OCI-M2 (cell line): ENCODE measurements at regions not wholly inside any gene's neighbourhood (a gene's known extent, or its start where the extent isn't known, plus 50 kb on each side); places are given as distances from the start of the nearest gene placed in this dataset.
"Not testable (repeated sequence)": the region's sequence is repeated elsewhere in the genome, so short reads cannot be mapped to it uniquely, and the experiment has no call there.

Source experiments
- DNase-seq: peaks from one replicate; lab custom pipeline; 2025; ENCODE audit not compliant: unreplicated experiment; lab: John Stamatoyannopoulos, UW

DNA sequence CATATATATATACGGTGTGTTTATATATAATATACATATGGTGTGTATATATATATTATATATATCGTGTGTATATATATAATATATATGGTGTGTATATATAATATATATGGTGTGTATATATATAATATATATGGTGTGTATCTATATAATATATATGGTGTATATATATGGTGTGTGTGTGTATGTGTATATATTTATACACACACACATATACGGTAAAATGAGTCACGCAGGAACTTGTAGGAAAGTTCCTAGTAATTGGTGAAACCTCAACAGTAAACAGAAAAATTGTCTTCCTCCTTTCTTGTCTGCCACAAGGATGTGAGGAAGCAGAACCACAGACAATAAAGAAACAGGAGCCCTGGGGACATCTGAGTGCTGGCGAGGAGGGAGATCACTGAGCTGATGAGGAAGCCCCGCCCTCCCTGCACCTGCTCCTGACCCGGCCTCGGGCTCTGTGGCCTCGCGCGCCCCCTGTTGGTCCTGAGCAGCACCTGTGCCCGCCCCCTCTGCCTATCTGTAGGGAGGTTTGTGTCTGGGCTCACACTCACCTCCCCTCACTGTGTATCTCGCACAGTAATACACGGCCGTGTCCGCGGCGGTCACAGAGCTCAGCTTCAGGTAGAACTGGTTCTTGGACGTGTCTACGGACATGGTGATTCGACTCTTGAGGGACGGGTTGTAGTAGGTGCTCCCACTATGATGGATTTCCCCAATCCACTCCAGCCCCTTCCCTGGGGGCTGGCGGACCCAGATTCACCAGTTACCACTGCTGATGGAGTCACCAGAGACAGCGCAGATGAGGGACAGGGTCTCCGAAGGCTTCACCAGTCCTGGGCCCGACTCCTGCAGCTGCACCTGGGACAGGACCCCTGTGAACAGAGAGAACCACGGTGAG, 1079.4 kb downstream of the TMEM121 start:
- DNase-seq: no peak

DNA sequence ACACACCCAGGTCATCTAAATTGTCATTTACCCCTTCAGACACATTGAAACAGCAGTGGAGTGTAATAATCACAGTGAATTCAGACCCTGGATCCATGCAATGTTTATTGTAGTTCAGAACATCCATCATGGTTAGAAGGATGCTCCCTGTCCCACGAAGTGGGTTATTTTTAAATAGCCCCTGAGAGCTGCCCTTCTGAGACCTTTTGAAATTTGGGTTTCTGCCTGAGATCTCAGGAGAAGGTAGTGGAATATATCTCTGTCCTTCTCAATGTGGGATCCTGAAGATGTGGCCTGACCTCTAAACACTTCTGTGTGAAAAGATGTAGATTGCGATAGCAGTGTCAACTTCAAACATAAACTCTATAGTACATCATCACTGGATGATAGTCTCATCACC, 1080.6 kb downstream of the TMEM121 start:
- DNase-seq: no peak

DNA sequence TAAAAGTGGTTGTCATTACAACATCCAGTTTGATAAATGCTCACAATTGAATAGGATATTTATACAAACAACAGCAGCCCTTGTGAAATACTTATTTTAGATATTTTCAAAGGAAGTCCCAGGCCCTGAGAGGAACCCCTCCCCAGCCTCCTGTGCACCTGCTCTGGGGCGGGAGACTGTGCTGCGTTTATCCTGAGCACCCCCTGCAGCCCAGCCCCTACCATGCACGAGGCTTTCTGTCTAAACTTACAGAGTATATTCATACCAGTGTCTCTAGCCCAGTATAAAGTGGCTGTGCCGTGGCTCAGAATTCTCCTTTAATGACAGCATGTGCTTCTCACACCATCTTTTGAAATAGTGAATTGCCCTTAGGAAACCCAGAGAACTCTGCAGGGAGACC, 1084.3 kb downstream of the TMEM121 start:
- no peak for DNase-seq

DNA sequence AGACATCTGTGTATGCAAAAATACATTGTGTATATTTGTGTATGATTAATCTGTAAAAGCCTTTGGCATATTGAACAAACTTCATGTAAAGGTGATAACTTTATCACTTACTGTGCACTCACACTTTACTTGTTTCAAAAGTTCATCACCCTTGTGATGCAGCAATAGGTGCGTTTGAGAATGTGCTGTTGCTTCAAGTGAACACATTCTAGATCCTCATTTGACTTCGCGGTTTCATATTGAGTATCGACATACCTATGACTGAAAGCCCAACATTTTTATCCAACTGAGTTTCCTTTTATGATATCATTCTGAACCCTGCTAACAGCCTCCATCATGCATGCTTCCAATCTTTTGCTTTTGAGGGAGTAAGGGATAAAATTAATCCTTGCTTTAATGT, 1086.9 kb downstream of the TMEM121 start:
- DNase-seq: no peak

DNA sequence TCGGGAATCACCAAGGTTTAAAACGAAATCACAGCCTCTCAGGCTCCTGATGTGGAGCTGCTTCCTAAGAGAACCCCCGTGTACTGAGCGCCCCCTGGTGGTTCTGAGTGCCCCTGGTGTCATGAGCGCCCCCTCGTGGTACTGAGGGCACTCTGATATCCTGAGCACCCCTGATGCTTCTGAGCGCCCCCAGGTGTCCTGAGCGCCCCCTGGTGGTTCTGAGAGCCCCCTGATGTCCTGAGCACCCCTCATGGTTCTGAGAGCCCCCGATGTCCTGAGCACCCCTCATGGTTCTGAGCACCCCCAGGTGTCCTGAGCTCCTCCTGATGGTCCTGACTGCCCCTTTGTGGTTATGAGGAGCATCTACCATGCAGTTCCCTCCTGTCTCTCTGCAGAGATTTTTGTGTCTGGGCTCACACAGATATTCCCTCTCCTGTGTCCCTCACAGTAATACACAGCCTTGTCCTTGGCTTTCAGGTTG, 1092.1 kb downstream of the TMEM121 start:
- not testable (repeated sequence) for DNase-seq

DNA sequence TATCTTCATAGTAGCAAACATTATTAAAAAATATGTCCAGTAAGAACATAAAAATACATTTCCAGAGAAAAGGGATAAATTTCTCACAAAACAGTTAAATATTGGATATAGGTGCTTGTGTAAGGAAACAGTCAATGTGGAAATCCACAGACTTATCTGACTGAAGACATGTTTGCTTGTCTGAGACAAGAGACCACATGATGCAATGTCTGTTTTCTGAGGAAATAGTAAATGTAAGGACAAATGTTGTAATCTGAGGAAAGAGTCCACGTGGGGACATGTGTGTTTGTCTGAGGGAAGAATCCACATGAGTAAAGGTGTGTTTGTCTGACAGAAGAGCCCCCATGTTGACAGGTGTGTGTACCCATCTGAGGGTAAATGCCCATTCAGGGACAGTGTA, 1093.2 kb downstream of the TMEM121 start:
- DNase-seq: no peak

DNA sequence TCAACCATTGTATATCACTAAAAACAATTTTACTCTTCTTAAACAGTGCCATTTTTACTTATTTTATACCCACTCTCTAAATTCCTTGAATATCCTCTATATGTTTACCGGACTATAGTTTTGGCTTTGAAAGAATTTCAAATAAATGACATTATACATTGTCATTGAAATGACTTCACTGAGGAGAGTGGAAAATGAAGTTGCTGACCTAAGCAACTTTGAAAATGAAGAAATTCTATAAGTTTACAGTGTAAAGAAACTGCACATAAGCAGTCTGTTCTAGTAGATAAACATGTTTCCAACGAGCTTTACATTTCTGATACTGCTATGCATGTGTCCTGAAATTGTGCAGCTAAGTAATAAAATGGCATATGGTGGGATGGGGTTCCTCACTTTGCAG, 1094.0 kb downstream of the TMEM121 start:
- DNase-seq: no peak

DNA sequence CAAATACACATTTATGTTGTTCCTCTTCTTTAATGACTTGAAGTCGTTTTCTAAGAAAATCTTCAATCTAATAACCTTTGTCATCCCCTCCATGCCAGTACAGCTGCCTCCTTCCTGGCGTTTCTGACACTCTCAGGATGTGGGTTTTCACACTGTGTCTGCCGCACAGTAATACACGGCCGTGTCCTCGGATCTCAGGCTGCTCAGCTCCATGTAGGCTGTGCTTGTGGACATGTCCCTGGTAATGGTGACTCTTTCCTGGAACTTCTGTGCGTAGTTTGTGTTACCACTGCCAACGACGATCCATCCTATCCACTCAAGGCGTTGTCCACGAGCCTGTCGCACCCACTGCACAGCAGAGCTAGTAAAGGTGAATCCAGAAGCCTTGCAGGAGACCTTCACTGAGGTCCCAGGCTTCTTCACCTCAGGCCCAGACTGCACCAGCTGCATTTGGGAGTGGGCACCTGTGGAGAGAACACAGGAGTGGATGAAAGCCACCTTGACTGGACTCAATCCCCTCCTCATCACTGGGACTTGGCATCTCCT, 1095.9 kb downstream of the TMEM121 start:
- no peak for DNase-seq

DNA sequence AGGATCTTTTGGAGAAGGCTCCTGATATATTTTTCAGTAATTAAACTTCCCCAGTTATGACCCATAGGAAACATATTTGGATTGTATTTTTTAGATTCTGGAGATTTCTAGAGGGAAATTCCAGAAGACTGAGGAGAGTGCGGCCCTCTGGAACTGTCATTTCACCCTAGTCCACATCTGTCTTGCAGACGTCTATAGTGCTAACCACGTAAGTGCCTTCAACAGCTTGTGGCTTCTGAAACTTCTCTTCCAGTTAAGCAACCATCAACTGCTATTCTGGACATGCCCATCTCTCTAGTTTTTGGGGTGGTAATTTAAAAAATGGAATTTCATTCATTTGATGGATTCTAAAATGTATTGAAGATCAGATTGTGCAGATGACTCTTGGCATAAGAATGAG, 1098.8 kb downstream of the TMEM121 start:
- DNase-seq: no peak

DNA sequence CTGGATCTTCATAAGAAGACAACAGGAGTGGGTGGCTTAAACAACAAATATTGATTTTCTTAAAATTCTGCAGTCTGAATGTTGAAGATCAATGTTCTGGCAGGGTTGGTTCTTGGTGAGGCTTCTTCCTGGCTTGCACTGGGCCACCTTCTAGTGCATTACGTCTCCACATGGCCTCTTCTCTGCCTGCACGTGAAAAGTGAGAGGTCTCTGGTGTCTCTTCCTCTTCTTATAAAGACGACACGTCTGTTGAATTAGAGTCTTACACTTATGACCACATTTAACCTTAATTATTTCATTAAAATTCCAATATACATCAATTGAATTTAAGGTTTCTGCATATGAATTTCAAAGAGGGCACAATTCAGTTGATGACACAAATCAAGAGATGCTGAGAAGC, 1100.1 kb downstream of the TMEM121 start:
- DNase-seq: not testable (repeated sequence)

DNA sequence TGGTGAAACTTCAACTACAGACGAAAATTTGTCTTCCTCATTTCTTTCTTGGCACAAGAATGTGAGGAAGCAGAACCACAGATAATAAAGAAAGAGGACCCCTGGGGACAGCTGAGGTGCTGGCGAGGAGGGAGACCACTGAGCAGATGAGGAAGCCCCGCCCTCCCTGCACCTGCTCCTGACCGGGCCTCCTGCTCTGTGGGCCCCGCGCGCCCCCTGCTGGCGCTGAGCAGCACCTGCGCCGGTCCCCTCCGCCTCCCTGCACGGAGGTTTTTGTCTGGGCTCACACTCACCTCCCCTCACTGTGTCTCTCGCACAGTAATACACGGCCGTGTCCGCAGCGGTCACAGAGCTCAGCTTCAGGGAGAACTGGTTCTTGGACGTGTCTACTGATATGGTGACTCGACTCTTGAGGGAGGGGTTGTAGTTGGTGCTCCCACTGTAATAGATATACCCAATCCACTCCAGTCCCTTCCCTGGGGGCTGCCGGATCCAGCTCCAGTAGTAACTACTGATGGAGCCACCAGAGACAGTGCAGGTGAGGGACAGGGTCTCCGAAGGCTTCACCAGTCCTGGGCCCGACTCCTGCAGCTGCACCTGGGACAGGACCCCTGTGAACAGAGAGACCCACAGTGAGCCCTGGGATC, 1100.7 kb downstream of the TMEM121 start:
- not testable (repeated sequence) for DNase-seq

DNA sequence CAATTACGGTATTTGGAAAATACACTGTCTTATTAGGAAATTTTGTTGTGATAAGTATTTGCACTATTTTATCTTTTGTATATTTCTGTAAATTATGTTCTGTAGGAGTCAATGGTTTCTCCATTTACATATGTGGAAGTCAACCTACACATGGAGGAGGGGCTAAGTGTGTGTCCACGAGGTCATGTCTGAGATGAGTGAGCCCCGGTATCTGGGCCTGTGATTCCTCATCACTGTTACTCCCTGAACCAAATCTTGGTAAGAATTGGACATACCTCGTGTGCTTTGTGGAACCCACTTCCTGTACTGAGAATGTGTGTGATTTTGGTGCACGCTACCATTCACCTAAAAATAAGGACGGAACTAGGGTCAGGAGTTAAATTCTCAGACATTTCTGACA, 1105.5 kb downstream of the TMEM121 start:
- DNase-seq: no peak

DNA sequence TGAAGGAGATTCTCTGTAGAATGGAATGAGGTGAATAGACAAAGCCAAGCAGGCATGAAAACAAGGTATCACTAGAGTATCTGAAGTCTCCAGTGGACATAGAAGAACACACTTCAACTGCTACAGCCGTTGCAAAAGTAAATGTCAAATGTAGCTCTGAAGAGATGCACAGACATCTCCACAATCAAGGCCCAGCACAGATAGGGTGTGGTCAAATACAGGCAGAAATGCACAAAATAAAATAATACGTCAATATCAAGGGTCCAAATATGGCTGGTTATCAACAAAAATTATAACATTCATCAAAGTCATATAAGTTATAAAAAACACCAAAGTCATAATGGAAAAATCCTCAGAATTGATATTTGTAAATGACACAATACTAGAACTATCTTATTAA, 1107.3 kb downstream of the TMEM121 start:
- no peak for DNase-seq

DNA sequence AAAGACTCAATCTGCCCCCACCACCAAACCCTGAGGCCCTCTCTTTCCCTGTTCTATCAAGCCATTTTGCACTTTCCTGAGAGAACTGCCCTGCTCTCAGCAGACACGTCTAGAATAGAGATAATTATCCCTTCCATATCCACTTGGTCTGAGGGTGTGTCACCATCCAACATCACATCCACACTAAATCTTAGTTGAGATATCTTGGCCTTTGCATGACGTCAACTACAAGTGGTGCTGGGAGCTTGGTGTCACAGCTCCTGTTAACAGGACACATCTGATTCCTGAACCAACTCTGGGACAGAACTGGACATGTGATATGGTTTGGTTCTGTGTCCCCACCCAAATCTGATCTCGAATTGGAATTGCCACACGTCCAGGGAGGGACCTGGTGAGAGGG, 1109.2 kb downstream of the TMEM121 start:
- no peak for DNase-seq

DNA sequence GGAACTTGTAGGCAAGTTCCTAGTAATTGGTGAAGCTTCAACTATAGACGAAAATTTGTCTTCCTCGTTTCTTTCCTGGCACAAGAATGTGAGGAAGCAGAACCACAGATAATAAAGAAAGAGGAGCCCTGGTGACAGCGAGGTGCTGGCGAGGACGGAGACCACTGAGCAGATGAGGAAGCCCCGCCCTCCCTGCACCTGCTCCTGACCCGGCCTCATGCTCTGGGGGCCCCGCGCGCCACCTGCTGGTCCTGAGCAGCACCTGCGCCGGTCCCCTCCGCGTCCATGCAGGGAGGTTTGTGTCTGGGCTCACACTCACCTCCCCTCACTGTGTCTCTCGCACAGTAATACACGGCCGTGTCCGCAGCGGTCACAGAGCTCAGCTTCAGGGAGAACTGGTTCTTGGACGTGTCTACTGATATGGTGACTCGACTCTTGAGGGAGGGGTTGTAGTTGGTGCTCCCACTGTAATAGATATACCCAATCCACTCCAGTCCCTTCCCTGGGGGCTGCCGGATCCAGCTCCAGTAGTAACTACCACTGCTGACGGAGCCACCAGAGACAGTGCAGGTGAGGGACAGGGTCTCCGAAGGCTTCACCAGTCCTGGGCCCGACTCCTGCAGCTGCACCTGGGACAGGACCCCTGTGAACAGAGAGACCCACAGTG, 1112.5 kb downstream of the TMEM121 start:
- not testable (repeated sequence) for DNase-seq

DNA sequence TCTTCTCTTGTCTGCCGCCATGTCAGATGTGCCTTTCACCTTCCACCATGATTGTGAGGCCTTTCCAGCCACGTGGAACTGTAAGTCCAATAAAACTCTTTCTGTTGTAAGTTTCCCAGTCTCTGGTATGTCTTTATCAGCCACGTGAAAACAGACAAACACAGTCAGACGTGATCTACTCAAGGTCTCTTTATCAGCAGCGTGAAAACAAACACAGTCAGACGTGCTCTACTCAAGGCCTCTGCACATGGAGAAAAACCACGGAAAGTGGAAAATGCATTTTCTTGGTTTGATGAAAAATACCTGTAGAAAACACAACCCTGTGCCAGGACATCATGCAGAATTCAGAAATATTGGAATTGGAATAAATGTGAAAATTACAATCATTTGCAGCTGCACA, 1115.7 kb downstream of the TMEM121 start:
- DNase-seq: no peak

DNA sequence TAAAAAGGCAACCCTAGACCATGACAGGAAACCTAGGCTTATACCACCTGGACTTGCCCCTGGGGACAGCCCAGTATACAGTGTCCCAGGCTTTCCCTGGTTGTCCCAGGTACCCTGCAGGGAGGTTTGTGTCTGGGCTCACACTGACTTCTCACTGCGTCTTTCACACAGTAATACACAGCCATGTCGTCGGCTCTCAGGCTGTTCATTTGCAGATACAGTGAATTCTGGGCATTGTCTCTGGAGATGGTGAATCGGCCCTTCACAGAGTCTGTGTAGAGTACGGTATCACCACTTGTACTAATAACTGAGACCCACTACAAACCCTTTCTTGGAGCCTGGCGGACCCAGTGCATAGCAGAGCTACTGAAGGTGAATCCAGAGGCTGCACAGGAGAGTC, 1116.6 kb downstream of the TMEM121 start:
- DNase-seq: not testable (repeated sequence)

DNA sequence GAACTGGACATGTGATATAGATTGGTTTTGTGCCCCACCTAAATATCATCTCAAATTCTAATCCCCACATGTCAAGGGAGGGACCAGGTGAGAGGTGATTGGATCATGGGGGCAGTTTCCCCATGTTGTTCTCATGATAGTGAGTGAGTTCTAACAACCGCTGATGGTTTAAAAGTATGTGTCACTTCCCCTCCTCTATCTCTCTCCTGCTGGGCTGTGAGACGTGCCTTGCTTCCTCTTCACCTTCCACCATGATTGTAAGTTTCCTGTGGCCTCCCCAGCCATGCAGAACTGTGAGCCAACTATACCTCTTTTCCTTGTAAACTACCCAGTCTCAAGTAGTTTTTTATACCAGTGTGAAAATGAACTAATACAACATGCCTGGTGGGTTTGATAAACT, 1122.5 kb downstream of the TMEM121 start:
- DNase-seq: not testable (repeated sequence)

DNA sequence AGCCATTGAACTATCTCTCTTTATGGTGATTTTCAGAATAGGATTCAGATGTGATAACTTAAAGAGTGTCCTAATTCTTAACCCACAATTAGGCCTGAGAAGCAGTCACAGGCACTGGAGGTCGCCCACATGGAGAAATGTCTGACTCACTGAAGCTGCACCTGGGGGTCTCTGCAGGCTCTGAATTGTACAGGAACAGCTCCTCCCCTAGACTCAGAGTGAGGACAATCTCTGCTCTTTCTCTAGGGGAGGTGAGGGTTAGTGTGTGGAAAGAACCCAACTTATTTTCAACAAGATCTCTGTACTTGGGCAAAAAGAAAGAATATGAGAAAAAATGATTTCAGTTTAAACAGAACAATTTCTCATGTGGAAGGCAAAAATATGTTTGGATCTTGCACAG, 1124.6 kb downstream of the TMEM121 start:
- no peak for DNase-seq

DNA sequence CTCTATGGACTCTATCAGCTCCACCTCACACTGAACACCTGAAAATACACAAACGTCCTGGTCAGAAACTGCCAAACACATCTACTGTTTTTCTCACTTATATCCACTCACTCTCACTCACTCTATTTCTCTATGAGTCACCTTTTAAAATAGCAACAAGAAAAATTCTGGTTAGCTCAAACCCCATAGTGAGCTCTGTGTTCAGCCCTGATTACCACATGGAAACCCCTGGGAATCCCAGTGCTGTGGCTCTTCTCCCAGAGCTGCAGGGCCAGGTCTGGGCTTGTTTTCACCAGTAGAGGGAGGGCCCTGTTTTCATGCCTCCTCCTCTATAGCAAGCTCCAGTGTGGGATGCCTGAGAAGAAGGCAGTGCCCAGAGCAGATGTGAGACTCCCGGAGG, 1126.1 kb downstream of the TMEM121 start:
- DNase-seq: no peak

DNA sequence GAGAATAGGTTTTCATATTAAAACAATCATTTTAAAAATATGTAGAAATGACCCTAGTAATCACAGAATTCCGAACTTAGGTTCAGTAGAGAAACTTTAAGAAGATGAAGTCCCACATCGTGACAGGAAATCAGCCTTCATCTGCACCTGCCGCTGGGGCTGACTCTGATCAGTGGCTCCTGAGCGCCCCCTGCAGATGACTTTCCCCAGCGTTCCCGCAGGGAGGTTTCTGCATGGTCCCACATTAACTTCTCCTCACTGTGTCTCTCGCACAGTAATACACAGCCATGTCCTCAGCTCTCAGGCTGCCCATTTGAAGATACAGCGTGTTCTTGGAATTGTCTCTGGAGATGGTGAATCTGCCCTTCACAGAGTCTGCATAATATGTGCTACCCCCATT, 1131.1 kb downstream of the TMEM121 start:
- DNase-seq: no peak
